ENCODE measurements at regions not wholly inside any gene's neighbourhood (a gene's known extent, or its start where the extent isn't known, plus 50 kb on each side); places are given as distances from the start of the nearest gene placed in this dataset.
A peak's percentile ranks its signal among the peaks of the same experiment; 100 is the strongest.

DNA sequence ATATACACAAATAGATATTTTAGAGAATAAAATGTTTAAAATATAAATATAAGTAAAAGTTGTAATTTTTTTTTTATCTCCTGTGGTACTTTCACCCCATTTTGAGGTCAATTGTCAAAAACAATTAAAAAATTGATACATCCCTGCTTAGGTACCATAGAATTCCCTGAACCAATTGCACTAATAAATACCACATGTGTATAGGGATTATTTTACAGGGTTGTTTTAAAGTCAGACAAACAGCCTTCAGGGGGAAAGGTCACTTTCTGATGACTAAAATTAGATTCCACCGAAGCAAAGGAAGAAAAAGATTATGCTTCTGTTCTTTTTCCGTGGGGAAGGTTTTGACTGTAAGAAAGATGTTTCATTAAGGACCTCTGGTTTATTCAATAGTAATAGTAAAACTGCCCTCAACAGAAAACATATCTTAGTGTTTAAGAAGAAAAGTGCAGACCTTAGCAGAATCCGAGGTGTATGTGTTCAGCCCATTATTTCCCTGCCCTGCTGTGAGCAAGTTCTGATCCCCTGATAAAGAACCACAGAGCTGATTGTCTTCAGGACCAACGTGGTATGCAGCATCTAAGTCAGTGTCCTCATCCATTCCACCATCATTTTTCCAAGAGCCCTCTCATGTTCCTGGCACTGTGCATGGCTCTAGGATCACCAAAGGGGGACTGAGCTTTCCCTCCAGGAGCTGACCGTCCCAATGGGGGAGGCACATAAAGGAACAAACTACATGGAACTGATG lies 132.9 kb upstream of the IL12A start:
- Histone ChIP-seq H4K20me1 (ENCODE audit: control insufficient read depth, extremely low read depth, insufficient read depth, low read length) (no peaks in the 10 kb centered on the region), H2AFZ (ENCODE audit: low read length) (no peak overlapping the region), H3K4me2 (ENCODE audit: extremely low read depth, insufficient read depth, low read length) (peak overlapping the region; percentile 38), H3K27ac (ENCODE audit: insufficient read depth, low read length) (peak overlapping the region; percentile 49), H3K36me3 (ENCODE audit: control insufficient read depth, insufficient read depth, low read length) (no peaks in the 10 kb centered on the region), H3K9me3 (ENCODE audit: control insufficient read depth, insufficient read depth, low read depth, low read length) (no peaks in the 10 kb centered on the region), H3K79me2 (ENCODE audit: control insufficient read depth, insufficient read depth, low read length) (peaks cover 58% of the 10 kb centered on the region), H3K4me1 (ENCODE audit: control insufficient read depth, extremely low read depth, insufficient read depth, low read length) (peaks cover 43% of the 10 kb centered on the region), H3K4me3 (replicated peaks in 1 of 4; ENCODE audit: control extremely low read depth in 1 of 4, insufficient read depth in 1 of 4, low read depth in 3 of 4, low read length in 4 of 4) (no peak overlapping the region), H3K27me3 (ENCODE audit: control insufficient read depth, insufficient read depth, low read length) (no peaks in the 10 kb centered on the region), H3K9ac (ENCODE audit: insufficient read depth, low read length) (no peak overlapping the region)
- TF ChIP-seq EZH2 (IDR thresholded peaks at IDR 0.05; ENCODE audit: low read length, missing control alignments) (no peak), CTCF (conservative IDR thresholded peaks at IDR 0.05 in 1 of 2, IDR thresholded peaks at IDR 0.05 in 1 of 2; ENCODE audit: low read depth in 1 of 2, low read length in 2 of 2) (no peak)
- peak; percentile 35 to 41 for DNase-seq (ENCODE audit: low read depth in 2 of 2)

- no peaks in the 10 kb centered on the region for H3K27me3 ChIP-seq (ENCODE audit: control insufficient read depth, insufficient read depth, low read length)
- no peaks in the 10 kb centered on the region for H4K20me1 ChIP-seq (ENCODE audit: control insufficient read depth, extremely low read depth, insufficient read depth, low read length)
- no peaks in the 10 kb centered on the region for H3K36me3 ChIP-seq (ENCODE audit: control insufficient read depth, insufficient read depth, low read length)
- peaks cover 57% of the 10 kb centered on the region for H3K79me2 ChIP-seq (ENCODE audit: control insufficient read depth, insufficient read depth, low read length)
- DNase-seq (ENCODE audit: low read depth in 2 of 2) = no peak
- no peak overlapping the region for H2AFZ ChIP-seq (ENCODE audit: low read length)
- H3K4me2 ChIP-seq (ENCODE audit: extremely low read depth, insufficient read depth, low read length) = no peak overlapping the region
- TF ChIP-seq CTCF (conservative IDR thresholded peaks at IDR 0.05 in 1 of 2, IDR thresholded peaks at IDR 0.05 in 1 of 2; ENCODE audit: low read depth in 1 of 2, low read length in 2 of 2) (no peak), EZH2 (IDR thresholded peaks at IDR 0.05; ENCODE audit: low read length, missing control alignments) (no peak)
- no peak overlapping the region for H3K4me3 ChIP-seq (replicated peaks in 1 of 4; ENCODE audit: control extremely low read depth in 1 of 4, insufficient read depth in 1 of 4, low read depth in 3 of 4, low read length in 4 of 4)
- peaks cover 38% of the 10 kb centered on the region for H3K4me1 ChIP-seq (ENCODE audit: control insufficient read depth, extremely low read depth, insufficient read depth, low read length)
- no peak overlapping the region for H3K9ac ChIP-seq (ENCODE audit: insufficient read depth, low read length)
- no peak overlapping the region for H3K27ac ChIP-seq (ENCODE audit: insufficient read depth, low read length)
- H3K9me3 ChIP-seq (ENCODE audit: control insufficient read depth, insufficient read depth, low read depth, low read length) = no peaks in the 10 kb centered on the region
These were observed 132.0 kb upstream of the IL12A start for GRCh38 chr3:159856590-159857104.

- H3K27me3 ChIP-seq (ENCODE audit: control insufficient read depth, insufficient read depth, low read length) = no peaks in the 10 kb centered on the region
- H3K4me3 ChIP-seq (replicated peaks in 1 of 4; ENCODE audit: control extremely low read depth in 1 of 4, insufficient read depth in 1 of 4, low read depth in 3 of 4, low read length in 4 of 4) = no peak overlapping the region
- no peak overlapping the region for H2AFZ ChIP-seq (ENCODE audit: low read length)
- no peak for DNase-seq (ENCODE audit: low read depth in 2 of 2)
- H3K36me3 ChIP-seq (ENCODE audit: control insufficient read depth, insufficient read depth, low read length) = no peaks in the 10 kb centered on the region
- H4K20me1 ChIP-seq (ENCODE audit: control insufficient read depth, extremely low read depth, insufficient read depth, low read length) = no peaks in the 10 kb centered on the region
- peaks cover 57% of the 10 kb centered on the region for H3K79me2 ChIP-seq (ENCODE audit: control insufficient read depth, insufficient read depth, low read length)
- no peaks in the 10 kb centered on the region for H3K9me3 ChIP-seq (ENCODE audit: control insufficient read depth, insufficient read depth, low read depth, low read length)
- no peak overlapping the region for H3K4me2 ChIP-seq (ENCODE audit: extremely low read depth, insufficient read depth, low read length)
- no peak overlapping the region for H3K9ac ChIP-seq (ENCODE audit: insufficient read depth, low read length)
- peaks cover 28% of the 10 kb centered on the region for H3K4me1 ChIP-seq (ENCODE audit: control insufficient read depth, extremely low read depth, insufficient read depth, low read length)
- TF ChIP-seq EZH2 (IDR thresholded peaks at IDR 0.05; ENCODE audit: low read length, missing control alignments) = no peak
- TF ChIP-seq CTCF (conservative IDR thresholded peaks at IDR 0.05 in 1 of 2, IDR thresholded peaks at IDR 0.05 in 1 of 2; ENCODE audit: low read depth in 1 of 2, low read length in 2 of 2) = no peak
- no peak overlapping the region for H3K27ac ChIP-seq (ENCODE audit: insufficient read depth, low read length)
These were observed 130.8 kb upstream of the IL12A start for GRCh38 chr3:159857840-159858239.
